ENCODE measurements at regions not wholly inside any gene's neighbourhood (a gene's known extent, or its start where the extent isn't known, plus 50 kb on each side); places are given as distances from the start of the nearest gene placed in this dataset.

GRCh38 chr4:1462009-1462767, 55.9 kb upstream of the NKX1-1 start:
- TF ChIP-seq CTCF (conservative IDR thresholded peaks at IDR 0.05; ENCODE audit: low read depth, low read length) = no peak
- no peak for TF ChIP-seq EZH2 (IDR thresholded peaks at IDR 0.05; ENCODE audit: borderline replicate concordance, low read depth, low read length, poor library complexity, severe bottlenecking)

All from A673 (cell line).